NCI-H748 treated with DMSO at 0.1 percent for 48 hours (cell line): ENCODE measurements at regions not wholly inside any gene's neighbourhood (a gene's known extent, or its start where the extent isn't known, plus 50 kb on each side); places are given as distances from the start of the nearest gene placed in this dataset.

Experiments
- DNase-seq: peaks from one replicate; lab custom pipeline; 2025; lab: John Stamatoyannopoulos, UW

GRCh38 chr2:174668075-174668474 is 70.5 kb upstream of the WIPF1 start:
- DNase-seq: no peak

- DNase-seq: no peak
Observed at GRCh38 chr2:174667250-174667860, 69.8 kb upstream of the WIPF1 start.

DNA sequence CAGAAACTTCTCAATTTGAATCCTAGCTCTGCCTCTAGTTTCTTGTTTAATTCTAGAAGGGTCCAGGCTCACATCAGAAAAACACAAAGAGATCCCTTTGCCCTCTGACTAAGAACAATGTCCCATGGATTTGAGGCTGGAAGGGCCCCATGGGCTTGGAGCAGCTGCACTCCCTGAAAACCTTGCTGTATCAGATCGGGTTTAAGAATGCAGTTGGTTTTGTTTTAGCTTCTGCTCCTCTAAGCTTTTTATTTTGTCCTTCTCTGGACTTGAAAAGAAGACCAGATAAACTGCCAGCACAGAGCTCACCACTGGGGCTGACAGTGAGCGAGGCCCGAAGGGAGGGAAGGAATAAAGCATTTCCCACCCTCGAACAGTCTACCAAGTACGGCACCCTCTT is 69.2 kb upstream of the WIPF1 start:
- no peak for DNase-seq

DNA sequence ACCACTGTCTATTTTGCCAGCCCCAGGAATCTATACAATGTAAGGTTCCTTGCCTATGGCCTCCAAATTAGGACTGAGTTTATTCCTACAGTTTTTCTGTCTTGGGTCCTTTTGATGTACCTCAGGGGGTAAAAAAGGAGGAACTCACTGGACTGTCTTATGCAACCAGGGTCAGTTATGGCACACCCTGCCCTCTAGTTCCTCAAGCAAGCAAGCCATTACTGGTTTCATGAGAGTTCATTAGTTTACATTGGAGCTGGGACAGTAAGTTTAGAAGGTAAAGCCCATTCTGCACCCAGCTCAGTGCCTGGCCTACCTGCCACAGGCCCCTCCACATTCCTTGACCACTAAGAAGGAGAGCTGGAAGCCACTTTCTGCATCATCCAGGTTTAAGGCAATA is 68.7 kb upstream of the WIPF1 start:
- no peak for DNase-seq

GRCh38 chr2:174664084-174664759 is 66.6 kb upstream of the WIPF1 start:
- DNase-seq: no peak

- no peak for DNase-seq
Observed at GRCh38 chr2:174663550-174663949, 65.9 kb upstream of the WIPF1 start.

GRCh38 chr2:174662859-174663258 is 65.3 kb upstream of the WIPF1 start:
- no peak for DNase-seq

DNA sequence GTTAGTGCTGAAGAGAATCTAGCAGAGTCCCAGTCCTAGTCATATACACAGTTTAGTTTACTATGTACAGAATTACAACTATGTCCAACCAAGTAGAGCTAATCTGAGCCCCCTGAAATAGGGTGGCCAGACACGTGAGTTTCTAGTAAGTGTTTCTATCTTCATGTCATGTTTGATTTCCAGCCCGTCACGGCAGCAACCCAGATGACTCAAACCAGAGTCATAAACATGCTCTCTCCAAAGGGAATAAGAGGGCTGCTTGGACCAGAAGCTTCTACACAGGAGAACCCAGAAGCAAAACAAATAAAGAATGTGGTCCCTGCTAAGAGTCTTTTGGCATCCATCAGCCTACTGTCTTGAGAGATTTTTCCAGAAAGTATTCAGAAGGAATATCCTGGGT is 64.9 kb upstream of the WIPF1 start:
- DNase-seq: no peak

- DNase-seq: no peak
Observed at GRCh38 chr2:174660984-174661675, 63.5 kb upstream of the WIPF1 start.

DNA sequence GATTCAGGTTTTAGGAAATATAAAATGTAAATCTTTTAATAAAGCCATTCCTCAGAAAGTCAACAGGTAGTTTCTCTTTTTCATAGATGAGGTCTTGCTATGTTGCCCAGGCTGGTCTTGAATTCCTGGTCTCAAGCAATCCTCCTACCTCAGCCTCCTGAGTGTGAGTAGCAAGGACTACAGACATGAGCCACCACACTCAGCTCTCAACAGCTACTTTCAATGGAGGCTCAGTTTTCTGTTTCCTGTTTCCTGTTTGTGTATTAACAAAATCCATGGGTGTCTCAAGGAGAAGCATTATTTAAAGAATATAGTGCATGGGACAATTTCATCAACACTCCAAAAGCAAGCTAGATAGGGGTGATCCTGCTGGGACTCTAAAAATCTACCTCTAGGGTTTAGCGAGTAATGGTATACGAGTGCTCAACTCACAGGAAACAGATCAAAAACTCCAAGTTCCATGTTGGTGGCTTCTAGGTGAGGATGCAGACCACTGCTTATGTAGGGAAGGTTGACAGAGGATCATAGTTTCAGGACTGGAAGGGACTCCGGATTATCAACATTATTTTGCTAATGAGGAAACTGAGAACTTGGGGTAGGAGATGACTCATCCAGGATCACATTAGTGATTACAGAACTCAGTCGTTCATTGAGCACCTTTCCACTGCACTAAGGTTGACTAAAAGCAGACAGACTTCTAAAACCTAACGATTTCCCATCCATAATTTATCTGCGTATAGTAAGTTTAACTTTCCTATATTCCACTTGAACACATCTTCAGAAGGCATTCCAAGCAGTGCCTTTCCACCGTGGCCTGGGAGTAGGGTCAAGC is 61.7 kb upstream of the WIPF1 start:
- DNase-seq: no peak

GRCh38 chr2:174656676-174657176 is 59.1 kb upstream of the WIPF1 start:
- no peak for DNase-seq

DNA sequence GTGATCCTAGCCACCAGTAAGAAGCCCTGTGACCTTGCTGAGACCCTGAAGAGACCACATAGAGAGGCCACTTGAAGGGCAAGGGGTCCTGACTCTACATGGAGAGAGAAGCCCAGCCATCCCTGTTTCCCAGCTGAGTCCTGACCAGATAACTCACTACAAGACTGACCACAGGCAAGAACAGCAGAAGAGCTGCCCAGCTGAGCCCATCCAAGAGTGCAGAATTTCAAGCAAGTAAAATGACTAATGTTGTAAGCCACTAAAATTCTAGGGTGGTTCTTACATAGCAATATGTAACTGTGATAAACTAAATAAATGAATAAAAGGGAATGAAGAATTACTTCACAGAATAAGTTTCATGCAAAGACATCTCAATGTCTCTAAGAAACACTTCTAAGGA is 58.4 kb upstream of the WIPF1 start:
- no peak for DNase-seq

DNA sequence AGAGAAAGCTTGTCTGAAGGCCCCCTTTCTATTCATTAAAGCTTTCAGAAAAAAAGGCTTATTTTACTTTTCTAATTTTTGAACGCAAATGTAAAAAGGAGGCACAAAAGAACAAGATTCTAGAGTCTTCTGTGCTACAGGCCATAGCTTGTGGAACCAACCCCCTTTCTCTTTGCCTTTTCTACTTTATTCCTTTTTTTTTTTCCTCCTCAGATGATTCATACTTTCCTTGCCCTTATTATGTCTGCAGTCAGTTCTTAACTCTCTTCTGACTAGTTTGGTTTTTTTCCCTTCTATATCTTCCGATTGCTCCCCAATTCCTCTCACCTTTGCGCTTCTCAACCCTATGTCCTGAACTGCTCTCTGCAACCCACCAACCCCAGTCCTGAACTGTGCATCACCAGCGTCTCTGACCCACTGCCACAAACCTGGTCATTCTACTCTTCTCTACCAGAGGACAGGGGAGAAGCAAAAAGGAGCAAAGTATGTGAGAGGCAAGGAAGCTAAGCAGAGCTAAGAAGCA is 56.9 kb upstream of the WIPF1 start:
- DNase-seq: no peak

DNA sequence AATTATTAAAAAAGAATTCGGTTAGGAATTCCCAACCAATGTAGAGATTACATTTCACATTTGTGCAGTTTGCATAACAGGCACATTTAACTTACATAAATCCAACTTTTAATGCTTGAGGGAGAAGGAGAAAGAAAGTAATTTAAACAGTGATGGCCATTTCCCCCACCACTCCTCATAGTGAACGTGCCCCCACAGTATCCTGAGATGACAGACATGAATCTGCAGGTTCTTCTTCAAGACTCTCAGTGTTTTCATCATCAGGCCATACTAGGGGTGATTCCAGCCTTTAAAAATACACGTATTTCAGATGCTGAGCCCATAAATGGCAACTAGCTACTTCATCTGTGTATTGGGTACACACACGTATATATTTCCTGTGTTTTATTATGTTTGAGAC is 51.3 kb upstream of the WIPF1 start:
- no peak for DNase-seq
